ENCODE measurements at regions not wholly inside any gene's neighbourhood (a gene's known extent, or its start where the extent isn't known, plus 50 kb on each side); places are given as distances from the start of the nearest gene placed in this dataset.

GRCh38 chr6:56851541-56852259, 103.2 kb upstream of the BEND6 start:
- TF ChIP-seq CENPBD1 (CRISPR knock-in tag; IDR thresholded peaks at IDR 0.05; ENCODE audit: borderline replicate concordance, low read depth) (no peak), RFX3 (CRISPR knock-in tag; IDR thresholded peaks at IDR 0.05) (no peak), ATRX (CRISPR knock-in tag; IDR thresholded peaks at IDR 0.05; ENCODE audit: borderline replicate concordance) (no peak), PLSCR1 (CRISPR knock-in tag; IDR thresholded peaks at IDR 0.05; ENCODE audit: borderline replicate concordance) (no peak), MED8 (CRISPR knock-in tag; IDR thresholded peaks at IDR 0.05; ENCODE audit: insufficient replicate concordance) (no peak), SP1 (IDR thresholded peaks at IDR 0.05) (no peak), SP1 (CRISPR knock-in tag; IDR thresholded peaks at IDR 0.05) (no peak), HCFC1 (IDR thresholded peaks at IDR 0.05; ENCODE audit: low read depth, low read length) (no peak), ZNF572 (CRISPR knock-in tag; IDR thresholded peaks at IDR 0.05) (no peak), FOXK2 (IDR thresholded peaks at IDR 0.05) (no peak), MED1 (CRISPR knock-in tag; IDR thresholded peaks at IDR 0.05) (no peak)

Measured in HepG2 (cell line).